HG02763 (cell line): ENCODE measurements at regions not wholly inside any gene's neighbourhood (a gene's known extent, or its start where the extent isn't known, plus 50 kb on each side); places are given as distances from the start of the nearest gene placed in this dataset.

Source experiments
- ATAC-seq: cut with Tn5 transposase; IDR thresholded peaks from one replicate; pipeline ENCODE4 v1.9.1; 2021; ENCODE audit warnings: mild to moderate bottlenecking, moderate library complexity; ENCODE audit not compliant: unreplicated experiment

- no peak for ATAC-seq
Measured at GRCh38 chr5:92599217-92599810, 981.7 kb downstream of the NR2F1-AS1 start.

GRCh38 chr5:92594031-92594430 lies 987.0 kb downstream of the NR2F1-AS1 start:
- no peak for ATAC-seq

GRCh38 chr5:92588876-92589275 lies 992.1 kb downstream of the NR2F1-AS1 start:
- ATAC-seq = no peak

GRCh38 chr5:92581690-92582089 lies 999.3 kb downstream of the NR2F1-AS1 start:
- no peak for ATAC-seq

- ATAC-seq = no peak
Measured at GRCh38 chr5:92581249-92581648, 999.8 kb downstream of the NR2F1-AS1 start.

- ATAC-seq = no peak
Measured at GRCh38 chr5:92580814-92581213, 1000.2 kb downstream of the NR2F1-AS1 start.

GRCh38 chr5:92574023-92574422 lies 1007.0 kb downstream of the NR2F1-AS1 start:
- no peak for ATAC-seq

- no peak for ATAC-seq
Measured at GRCh38 chr5:92568522-92568921, 1012.5 kb downstream of the NR2F1-AS1 start.

GRCh38 chr5:92567831-92568450 lies 1013.1 kb downstream of the NR2F1-AS1 start:
- no peak for ATAC-seq

- no peak for ATAC-seq
Measured at GRCh38 chr5:92566113-92566786, 1014.8 kb downstream of the NR2F1-AS1 start.

- ATAC-seq = no peak
Measured at GRCh38 chr5:92565673-92566072, 1015.3 kb downstream of the NR2F1-AS1 start.

- no peak for ATAC-seq
Measured at GRCh38 chr5:92562065-92562464, 1019.0 kb downstream of the NR2F1-AS1 start.

- ATAC-seq = no peak
Measured at GRCh38 chr5:92561411-92561959, 1019.5 kb downstream of the NR2F1-AS1 start.

- no peak for ATAC-seq
Measured at GRCh38 chr5:92560698-92561401, 1020.2 kb downstream of the NR2F1-AS1 start.

- no peak for ATAC-seq
Measured at GRCh38 chr5:92559781-92560180, 1021.2 kb downstream of the NR2F1-AS1 start.

- ATAC-seq = no peak
Measured at GRCh38 chr5:92559331-92559730, 1021.7 kb downstream of the NR2F1-AS1 start.

- ATAC-seq = no peak
Measured at GRCh38 chr5:92556747-92557146, 1024.3 kb downstream of the NR2F1-AS1 start.

- no peak for ATAC-seq
Measured at GRCh38 chr5:92554447-92555085, 1026.5 kb downstream of the NR2F1-AS1 start.

- ATAC-seq = no peak
Measured at GRCh38 chr5:92553326-92553725, 1027.7 kb downstream of the NR2F1-AS1 start.

GRCh38 chr5:92552206-92553160 lies 1028.5 kb downstream of the NR2F1-AS1 start:
- ATAC-seq = no peak
